ENCODE measurements at regions not wholly inside any gene's neighbourhood (a gene's known extent, or its start where the extent isn't known, plus 50 kb on each side); places are given as distances from the start of the nearest gene placed in this dataset.
"Not testable (repeated sequence)": the region's sequence is repeated elsewhere in the genome, so short reads cannot be mapped to it uniquely, and the experiment has no call there.

DNA sequence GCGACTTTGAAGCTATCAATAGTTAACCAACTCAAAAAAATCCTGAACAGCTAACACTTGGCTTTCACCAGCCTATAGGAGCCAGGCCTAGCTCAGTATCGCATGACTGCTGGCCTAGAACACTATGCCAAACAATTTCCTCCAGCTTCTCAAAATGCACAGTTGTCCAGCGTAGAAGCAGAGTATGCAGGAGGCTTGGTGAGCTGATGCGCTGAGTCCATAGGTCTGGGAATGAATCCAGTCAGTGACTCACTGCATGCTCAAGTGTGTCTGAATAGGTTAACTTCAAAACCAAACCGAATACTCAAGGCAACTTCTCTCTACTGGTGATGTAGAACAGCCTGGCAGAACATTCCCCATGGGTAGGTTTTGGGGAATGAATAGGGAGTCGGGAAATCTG is 201.8 kb upstream of the IRF2BP2 start:
- DNase-seq (ENCODE audit: low read depth in 4 of 4, low spot score in 2 of 4) = not testable (repeated sequence)

DNA sequence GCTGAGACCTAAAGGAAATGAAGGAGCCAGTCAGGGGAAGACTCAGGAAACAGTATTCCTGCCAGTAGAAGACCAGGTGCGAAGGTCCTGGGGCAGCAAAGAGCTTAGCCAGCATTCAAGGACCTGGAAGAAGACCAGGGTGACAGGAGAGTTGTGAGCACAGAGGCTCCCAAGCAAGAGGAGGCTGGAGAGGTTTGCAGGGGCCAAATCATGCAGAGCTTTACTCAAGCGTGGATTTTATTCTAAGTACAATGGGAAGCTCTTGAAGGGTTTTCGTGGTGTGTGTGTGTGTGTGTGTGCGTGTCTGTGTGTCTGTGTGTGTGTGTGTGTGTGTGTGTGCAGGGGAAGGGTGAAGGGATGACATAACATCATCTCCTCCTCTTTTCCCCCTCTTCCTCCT is 200.7 kb upstream of the IRF2BP2 start:
- DNase-seq (ENCODE audit: low read depth in 4 of 4, low spot score in 2 of 4) = not testable (repeated sequence)

- not testable (repeated sequence) for DNase-seq (ENCODE audit: low read depth in 4 of 4, low spot score in 2 of 4)
Measured at GRCh38 chr1:234809854-234810245, 199.9 kb upstream of the IRF2BP2 start.

DNA sequence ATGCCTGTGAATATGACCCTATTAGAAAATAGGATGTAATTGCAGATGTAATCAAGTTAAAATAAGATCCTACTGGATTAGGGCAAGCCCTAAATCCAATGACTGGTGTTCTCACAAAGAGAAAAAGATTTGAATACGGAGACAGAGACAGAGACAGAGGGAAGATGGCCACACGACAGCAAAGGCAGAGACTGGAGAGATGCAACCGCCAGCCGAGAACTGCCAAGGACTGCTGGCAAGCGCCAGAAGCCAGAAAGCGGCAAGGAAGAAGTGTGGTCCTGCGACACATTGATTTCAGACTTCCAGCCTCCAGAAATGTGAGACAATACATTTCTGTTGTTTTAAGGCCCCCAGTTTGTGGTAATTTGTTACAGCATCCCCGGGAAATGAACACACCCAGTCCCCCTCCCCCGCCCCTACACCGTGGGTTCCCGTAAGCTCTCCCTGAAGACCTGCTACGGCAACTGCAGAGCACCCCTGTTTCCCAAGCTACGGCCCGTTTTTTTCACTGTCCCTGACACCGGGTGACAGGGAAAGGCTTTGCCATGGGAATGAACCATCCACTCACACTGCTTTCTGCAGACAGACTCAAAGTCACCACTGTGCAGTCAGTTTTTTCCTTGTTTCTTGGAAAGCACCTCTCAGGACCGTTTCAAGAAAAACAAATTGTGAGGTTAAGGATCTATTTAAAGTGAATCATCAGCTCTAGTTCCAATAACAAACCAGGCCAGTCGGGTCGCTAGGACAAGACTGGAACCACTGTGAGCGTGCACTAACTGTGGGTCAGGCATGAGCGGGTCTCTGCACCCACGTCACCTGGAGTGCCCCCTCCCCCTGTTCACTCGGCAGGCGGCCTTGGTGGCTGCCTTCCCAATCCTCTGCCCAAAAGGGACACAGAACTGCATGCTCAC is 199.2 kb upstream of the IRF2BP2 start:
- not testable (repeated sequence) for DNase-seq (ENCODE audit: low read depth in 4 of 4, low spot score in 2 of 4)

DNA sequence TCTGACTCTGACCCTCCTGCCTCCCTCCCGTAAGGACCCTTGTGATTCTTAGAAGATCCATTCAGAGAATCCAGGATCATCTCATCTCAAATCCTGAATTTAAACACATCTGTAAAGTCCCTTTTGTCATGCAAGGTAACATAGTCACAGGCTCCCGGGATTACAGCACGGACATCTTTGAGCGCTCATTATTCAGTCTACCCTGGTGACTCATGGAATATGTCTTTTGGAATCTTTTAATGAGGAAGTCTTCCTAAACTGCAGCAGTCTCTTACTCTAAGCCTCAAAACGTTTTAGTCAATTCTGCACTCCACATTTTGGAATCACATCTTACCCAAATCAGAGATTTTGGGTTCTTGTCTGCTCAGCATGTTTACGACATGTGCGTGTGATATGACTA is 198.5 kb upstream of the IRF2BP2 start:
- not testable (repeated sequence) for DNase-seq (ENCODE audit: low read depth in 4 of 4, low spot score in 2 of 4)

DNA sequence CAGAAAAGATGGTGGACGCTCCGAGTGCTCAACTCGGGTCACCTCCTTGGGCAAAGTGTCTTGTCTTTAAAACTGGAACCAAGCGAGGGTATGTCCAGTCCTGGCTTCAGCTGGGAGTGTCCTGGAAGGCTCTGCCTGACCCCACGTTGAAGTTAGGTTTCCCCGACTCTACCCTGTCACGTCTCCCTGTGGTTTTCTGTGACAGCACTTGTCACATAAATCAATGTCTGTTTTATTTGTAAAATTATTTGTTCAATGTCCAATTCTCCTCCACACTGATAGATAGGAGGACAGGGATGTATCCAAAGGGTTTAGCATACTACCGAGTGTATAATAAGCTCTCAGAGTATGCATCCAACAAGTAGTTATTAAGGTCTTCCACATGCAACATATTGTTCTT is 197.7 kb upstream of the IRF2BP2 start:
- DNase-seq (ENCODE audit: low read depth in 4 of 4, low spot score in 2 of 4) = not testable (repeated sequence)

GRCh38 chr1:234802586-234802985 is 192.6 kb upstream of the IRF2BP2 start:
- not testable (repeated sequence) for DNase-seq (ENCODE audit: low read depth in 4 of 4, low spot score in 2 of 4)

- DNase-seq (ENCODE audit: low read depth in 4 of 4, low spot score in 2 of 4) = not testable (repeated sequence)
Measured at GRCh38 chr1:234801636-234802035, 191.7 kb upstream of the IRF2BP2 start.

DNA sequence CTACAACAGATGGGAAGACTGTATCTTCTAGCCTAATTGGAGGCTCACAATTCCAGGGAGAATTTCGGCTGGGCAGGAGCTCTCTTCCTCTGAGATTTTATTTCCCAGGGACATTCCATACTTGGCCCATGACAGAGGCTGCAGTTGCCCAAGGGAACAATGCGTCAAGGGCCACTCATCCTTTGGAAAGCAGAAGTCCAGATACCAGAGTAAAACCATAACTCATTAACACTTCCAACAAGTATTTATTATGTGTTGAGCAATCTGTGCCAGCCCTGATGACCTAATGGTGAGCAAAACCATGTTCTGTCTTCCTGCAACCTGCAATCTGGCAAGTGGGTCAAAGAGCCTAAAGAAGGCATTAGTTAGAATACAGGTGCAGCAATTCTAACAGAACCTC is 191.2 kb upstream of the IRF2BP2 start:
- DNase-seq (ENCODE audit: low read depth in 4 of 4, low spot score in 2 of 4) = not testable (repeated sequence)

- DNase-seq (ENCODE audit: low read depth in 4 of 4, low spot score in 2 of 4) = not testable (repeated sequence)
Measured at GRCh38 chr1:234800563-234800962, 190.6 kb upstream of the IRF2BP2 start.

DNA sequence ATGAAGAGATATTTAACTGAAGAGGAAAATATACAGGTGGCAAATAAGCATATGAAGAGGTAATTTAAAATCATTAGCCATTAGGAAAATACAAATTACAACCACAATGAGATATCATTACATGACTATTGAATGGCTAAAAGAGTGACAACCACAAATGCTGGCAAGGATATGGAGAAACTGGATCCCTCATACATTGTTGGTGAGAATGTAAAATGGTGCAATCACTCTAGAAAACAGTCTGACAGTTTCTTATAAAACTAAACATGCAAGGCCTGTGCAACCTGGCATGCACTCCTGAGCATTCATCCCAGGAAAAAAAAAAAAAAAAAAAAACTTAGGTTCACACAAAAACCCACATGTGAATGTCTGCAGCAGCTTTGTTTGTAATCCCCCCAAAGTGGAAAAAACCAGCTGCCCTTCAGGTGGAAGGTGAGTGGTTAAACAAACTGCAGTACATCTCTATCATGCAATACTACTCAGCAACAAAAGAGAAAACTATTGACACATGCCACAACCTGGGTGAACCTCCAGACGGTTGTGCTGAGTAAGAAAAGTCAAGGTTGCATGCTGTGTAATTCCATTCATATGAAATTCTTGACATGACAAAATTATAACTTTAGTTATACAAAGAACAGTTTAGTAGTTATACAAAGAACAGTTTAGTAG is 189.2 kb upstream of the IRF2BP2 start:
- not testable (repeated sequence) for DNase-seq (ENCODE audit: low read depth in 4 of 4, low spot score in 2 of 4)

DNA sequence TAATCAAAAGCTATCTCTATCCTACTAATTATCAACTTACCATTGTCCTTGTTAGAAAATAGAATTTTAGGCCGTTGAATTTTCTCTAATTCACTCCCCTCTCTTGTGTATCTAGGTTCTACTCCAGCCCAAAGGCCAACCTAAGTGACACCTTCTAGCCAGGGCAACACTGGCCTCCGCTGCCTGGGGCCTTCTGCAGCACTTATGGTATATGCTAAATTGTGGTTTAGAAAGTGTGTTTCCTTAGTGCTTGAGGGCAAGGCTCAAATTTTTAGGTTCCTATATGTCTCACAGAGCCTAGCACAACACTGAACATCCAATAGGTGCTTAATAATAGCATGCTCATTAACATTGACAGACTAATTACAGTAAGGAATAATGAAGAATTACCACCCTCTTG is 187.2 kb upstream of the IRF2BP2 start:
- not testable (repeated sequence) for DNase-seq (ENCODE audit: low read depth in 4 of 4, low spot score in 2 of 4)

GRCh38 chr1:234796438-234796792 is 186.4 kb upstream of the IRF2BP2 start:
- DNase-seq (ENCODE audit: low read depth in 4 of 4, low spot score in 2 of 4) = not testable (repeated sequence)

DNA sequence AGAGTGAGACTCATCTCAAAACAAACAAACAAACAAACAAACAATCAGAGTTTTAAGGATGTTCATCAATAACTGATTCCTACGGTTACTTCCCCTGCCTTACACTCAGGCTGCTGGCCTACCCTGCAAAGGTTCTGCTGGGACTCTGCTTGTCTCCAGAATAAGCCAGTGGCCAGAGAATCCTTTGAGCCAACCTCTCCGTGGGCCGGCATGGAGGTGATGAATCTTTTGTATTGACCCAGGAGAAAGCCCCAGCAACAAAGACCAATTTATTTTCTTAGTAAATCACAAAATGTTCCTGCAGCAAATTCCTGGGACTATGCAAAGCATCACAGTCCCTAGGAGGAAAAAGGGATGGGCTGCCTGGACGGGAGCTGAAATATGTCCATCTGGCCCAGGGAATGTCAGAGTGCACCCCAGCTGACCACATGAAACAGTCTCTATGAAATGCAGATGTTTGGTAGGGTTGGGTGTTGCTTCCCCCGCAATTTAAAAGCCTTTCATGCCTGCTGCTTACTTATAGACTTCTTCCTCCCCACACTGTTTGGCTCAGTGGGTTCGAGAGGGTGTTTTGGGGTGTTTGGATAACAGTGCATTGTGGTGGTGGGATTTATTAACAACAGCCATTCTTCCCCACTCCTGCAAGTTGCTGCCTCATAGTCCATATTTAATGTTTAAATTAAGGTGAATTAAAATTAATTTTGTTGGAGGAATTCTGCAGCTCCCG is 185.9 kb upstream of the IRF2BP2 start:
- not testable (repeated sequence) for DNase-seq (ENCODE audit: low read depth in 4 of 4, low spot score in 2 of 4)

DNA sequence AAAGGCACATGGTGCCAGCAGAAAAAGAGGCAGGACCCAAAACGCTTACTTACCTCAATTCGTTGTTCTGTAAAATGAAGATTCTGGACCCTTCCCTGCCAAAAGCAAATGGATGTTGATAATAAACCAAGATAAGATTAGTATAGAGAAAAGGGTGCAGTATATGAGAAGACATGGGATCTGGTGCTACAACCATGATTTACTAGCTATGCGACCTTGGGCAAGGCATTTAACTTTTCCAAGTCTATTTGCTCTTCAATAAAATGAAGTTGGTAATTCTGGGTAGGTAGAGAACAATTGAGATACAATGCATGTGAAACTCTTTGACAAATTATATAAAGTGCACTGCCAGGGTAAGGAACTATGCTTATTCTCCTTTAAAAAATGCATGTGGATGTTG is 185.0 kb upstream of the IRF2BP2 start:
- not testable (repeated sequence) for DNase-seq (ENCODE audit: low read depth in 4 of 4, low spot score in 2 of 4)

DNA sequence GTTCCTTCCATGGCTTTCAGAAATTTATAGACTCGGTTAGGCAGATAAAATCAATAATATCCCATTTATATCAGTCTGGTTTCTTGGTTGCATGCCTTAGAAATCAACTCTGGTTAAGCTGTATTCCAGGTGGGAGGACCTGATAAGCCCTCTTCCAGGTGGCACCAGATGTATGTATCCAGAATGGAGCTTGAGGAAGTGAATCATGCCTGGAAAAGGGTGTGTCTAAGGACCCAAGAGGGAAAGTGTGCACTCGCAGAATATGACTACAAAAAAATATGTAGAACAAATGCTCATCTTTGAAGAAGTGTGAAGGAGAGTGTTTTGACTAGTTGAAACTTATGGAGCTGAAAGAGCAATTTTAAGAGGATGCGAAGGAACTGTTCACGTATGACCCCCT is 184.5 kb upstream of the IRF2BP2 start:
- DNase-seq (ENCODE audit: low read depth in 4 of 4, low spot score in 2 of 4) = not testable (repeated sequence)

GRCh38 chr1:234793924-234794323 is 183.9 kb upstream of the IRF2BP2 start:
- not testable (repeated sequence) for DNase-seq (ENCODE audit: low read depth in 4 of 4, low spot score in 2 of 4)

GRCh38 chr1:234792221-234792864 is 182.4 kb upstream of the IRF2BP2 start:
- DNase-seq (ENCODE audit: low read depth in 4 of 4, low spot score in 2 of 4) = not testable (repeated sequence)

GRCh38 chr1:234791615-234792014 is 181.6 kb upstream of the IRF2BP2 start:
- not testable (repeated sequence) for DNase-seq (ENCODE audit: low read depth in 4 of 4, low spot score in 2 of 4)

- DNase-seq (ENCODE audit: low read depth in 4 of 4, low spot score in 2 of 4) = not testable (repeated sequence)
Measured at GRCh38 chr1:234790333-234790732, 180.4 kb upstream of the IRF2BP2 start.

Measured in left renal cortex interstitium (tissue), 4 donors.